Activated T-helper 1 cell treated with anti-CD3 and anti-CD28 coated beads, Interleukin-12 subunit alpha, Interleukin-12 subunit beta, Interleukin-2, Interleukin-4 antibody, amounts not matched to agents 30 ng/mL and 10 ng/mL and 1 ng/mL, durations not matched to agents 14 hours and 24 hours and 36 hours (primary cell): ENCODE measurements at regions not wholly inside any gene's neighbourhood (a gene's known extent, or its start where the extent isn't known, plus 50 kb on each side); places are given as distances from the start of the nearest gene placed in this dataset.

Experiments
- DNase-seq: peaks from one replicate; pipeline ENCODE4 v3.0.0; 2021; ENCODE audit warnings: low spot score
- H3K27ac Mint-ChIP-seq: one replicate; pipeline ENCODE4 v1.8.0; 2021; ENCODE audit warnings: mild to moderate bottlenecking, mixed read lengths
- H3K27me3 Mint-ChIP-seq: one replicate; pipeline ENCODE4 v1.8.0; 2022; ENCODE audit warnings: mild to moderate bottlenecking, moderate library complexity, mixed read lengths; ENCODE audit not compliant: insufficient read depth
- H3K36me3 Mint-ChIP-seq: one replicate; pipeline ENCODE4 v1.8.0; 2021; ENCODE audit warnings: low read depth, mixed read lengths
- H3K4me1 Mint-ChIP-seq: one replicate; pipeline ENCODE4 v1.8.0; 2021; ENCODE audit warnings: low read depth, mixed read lengths
- H3K4me3 Mint-ChIP-seq: one replicate; pipeline ENCODE4 v1.8.0; 2021; ENCODE audit warnings: mild to moderate bottlenecking, moderate library complexity, mixed read lengths
- H3K9me3 Mint-ChIP-seq: one replicate; pipeline ENCODE4 v1.8.0; 2021; ENCODE audit warnings: mixed read lengths
- intact Hi-C: fragments of 100-400 bp; cut with micrococcal nuclease; formaldehyde crosslinking; loops from one replicate; pipeline ENCODE4 v1.15.1; 2024

GRCh38 chr14:86311151-86311550 is 781.2 kb downstream of the FLRT2 start:
- peaks cover 8% of the 10 kb centered on the region for H3K9me3 Mint-ChIP-seq
- no peaks in the 10 kb centered on the region for H3K36me3 Mint-ChIP-seq

GRCh38 chr14:86310611-86311010 is 780.7 kb downstream of the FLRT2 start:
- intact Hi-C loops: no loop called here
- Mint-ChIP-seq H3K36me3 (no peaks in the 10 kb centered on the region), H3K27ac (no peak overlapping the region), H3K9me3 (peaks cover 8% of the 10 kb centered on the region), H3K4me3 (no peak overlapping the region), H3K4me1 (no peaks in the 10 kb centered on the region), H3K27me3 (no peaks in the 10 kb centered on the region)
- DNase-seq: no peak

More at GRCh38 chr14:86311151-86311550, 781.2 kb downstream of the FLRT2 start:
- no peak overlapping the region for H3K27ac Mint-ChIP-seq
- no peaks in the 10 kb centered on the region for H3K27me3 Mint-ChIP-seq
- intact Hi-C loops: no loop called here
- H3K4me3 Mint-ChIP-seq: no peak overlapping the region
- DNase-seq: no peak
- H3K4me1 Mint-ChIP-seq: no peaks in the 10 kb centered on the region

GRCh38 chr14:86310148-86310547 is 780.2 kb downstream of the FLRT2 start:
- Mint-ChIP-seq H3K27ac (no peak overlapping the region), H3K4me3 (no peak overlapping the region), H3K9me3 (peaks cover 8% of the 10 kb centered on the region), H3K36me3 (no peaks in the 10 kb centered on the region), H3K4me1 (no peaks in the 10 kb centered on the region), H3K27me3 (no peaks in the 10 kb centered on the region)
- intact Hi-C loops: no loop called here
- no peak for DNase-seq

- no peak overlapping the region for H3K4me3 Mint-ChIP-seq
- DNase-seq: no peak
These were observed 775.1 kb downstream of the FLRT2 start for GRCh38 chr14:86305058-86305457.

GRCh38 chr14:86299994-86300393 is 770.0 kb downstream of the FLRT2 start:
- Mint-ChIP-seq H3K4me1 (no peaks in the 10 kb centered on the region), H3K36me3 (no peaks in the 10 kb centered on the region), H3K27ac (no peak overlapping the region), H3K4me3 (no peak overlapping the region), H3K27me3 (no peaks in the 10 kb centered on the region), H3K9me3 (no peaks in the 10 kb centered on the region)
- intact Hi-C loops: no loop called here
- DNase-seq: no peak

More at GRCh38 chr14:86305058-86305457, 775.1 kb downstream of the FLRT2 start:
- Mint-ChIP-seq H3K27me3 (no peaks in the 10 kb centered on the region), H3K36me3 (no peaks in the 10 kb centered on the region), H3K4me1 (no peaks in the 10 kb centered on the region), H3K9me3 (peaks cover 8% of the 10 kb centered on the region), H3K27ac (no peak overlapping the region)
- intact Hi-C loops: no loop called here

GRCh38 chr14:86296173-86296572 is 766.2 kb downstream of the FLRT2 start:
- intact Hi-C loops: no loop called here
- Mint-ChIP-seq H3K27me3 (peaks cover 2% of the 10 kb centered on the region), H3K27ac (no peak overlapping the region), H3K4me1 (no peaks in the 10 kb centered on the region), H3K4me3 (no peak overlapping the region), H3K9me3 (no peaks in the 10 kb centered on the region), H3K36me3 (no peaks in the 10 kb centered on the region)
- DNase-seq: no peak

- Mint-ChIP-seq H3K27me3 (peaks cover under 1% of the 10 kb centered on the region), H3K36me3 (no peaks in the 10 kb centered on the region), H3K4me1 (no peaks in the 10 kb centered on the region), H3K9me3 (peaks cover 6% of the 10 kb centered on the region), H3K27ac (no peak overlapping the region), H3K4me3 (no peak overlapping the region)
- no peak for DNase-seq
- intact Hi-C loops: no loop called here
These were observed 758.4 kb downstream of the FLRT2 start for GRCh38 chr14:86288336-86288735.

GRCh38 chr14:86279405-86279804 is 749.5 kb downstream of the FLRT2 start:
- H3K27me3 Mint-ChIP-seq: no peaks in the 10 kb centered on the region
- H3K36me3 Mint-ChIP-seq: no peaks in the 10 kb centered on the region
- intact Hi-C loops: no loop called here

GRCh38 chr14:86257973-86258372 is 728.0 kb downstream of the FLRT2 start:
- no peak for DNase-seq
- Mint-ChIP-seq H3K4me3 (no peak overlapping the region), H3K4me1 (no peaks in the 10 kb centered on the region), H3K36me3 (no peaks in the 10 kb centered on the region), H3K27me3 (no peaks in the 10 kb centered on the region), H3K9me3 (no peaks in the 10 kb centered on the region), H3K27ac (no peak overlapping the region)
- intact Hi-C loops: no loop called here

More at GRCh38 chr14:86279405-86279804, 749.5 kb downstream of the FLRT2 start:
- no peak for DNase-seq
- H3K4me1 Mint-ChIP-seq: no peaks in the 10 kb centered on the region
- no peak overlapping the region for H3K4me3 Mint-ChIP-seq
- no peak overlapping the region for H3K27ac Mint-ChIP-seq
- no peaks in the 10 kb centered on the region for H3K9me3 Mint-ChIP-seq

GRCh38 chr14:86243158-86243557 is 713.2 kb downstream of the FLRT2 start:
- H3K27ac Mint-ChIP-seq: no peak overlapping the region
- H3K4me3 Mint-ChIP-seq: no peak overlapping the region
- H3K4me1 Mint-ChIP-seq: no peaks in the 10 kb centered on the region
- DNase-seq: no peak
- no peaks in the 10 kb centered on the region for H3K36me3 Mint-ChIP-seq
- no peaks in the 10 kb centered on the region for H3K27me3 Mint-ChIP-seq
- H3K9me3 Mint-ChIP-seq: peaks cover 5% of the 10 kb centered on the region
- intact Hi-C loops: no loop called here

- Mint-ChIP-seq H3K27ac (no peak overlapping the region), H3K4me1 (no peaks in the 10 kb centered on the region), H3K9me3 (peaks cover 11% of the 10 kb centered on the region), H3K36me3 (no peaks in the 10 kb centered on the region), H3K4me3 (no peak overlapping the region), H3K27me3 (no peaks in the 10 kb centered on the region)
- no peak for DNase-seq
- intact Hi-C loops: no loop called here
These were observed 707.8 kb downstream of the FLRT2 start for GRCh38 chr14:86237733-86238132.

GRCh38 chr14:86221755-86222154 is 691.8 kb downstream of the FLRT2 start:
- H3K27me3 Mint-ChIP-seq: no peaks in the 10 kb centered on the region
- H3K4me3 Mint-ChIP-seq: no peak overlapping the region
- H3K9me3 Mint-ChIP-seq: peaks cover 10% of the 10 kb centered on the region
- no peak for DNase-seq
- no peaks in the 10 kb centered on the region for H3K36me3 Mint-ChIP-seq
- no peaks in the 10 kb centered on the region for H3K4me1 Mint-ChIP-seq
- intact Hi-C loops: no loop called here
- H3K27ac Mint-ChIP-seq: no peak overlapping the region

- no peaks in the 10 kb centered on the region for H3K4me1 Mint-ChIP-seq
- DNase-seq: no peak
- H3K4me3 Mint-ChIP-seq: no peak overlapping the region
- no peaks in the 10 kb centered on the region for H3K36me3 Mint-ChIP-seq
- H3K27me3 Mint-ChIP-seq: no peaks in the 10 kb centered on the region
- no peak overlapping the region for H3K27ac Mint-ChIP-seq
- peaks cover 10% of the 10 kb centered on the region for H3K9me3 Mint-ChIP-seq
- intact Hi-C loops: no loop called here
These were observed 691.1 kb downstream of the FLRT2 start for GRCh38 chr14:86221000-86221399.

GRCh38 chr14:86217523-86217922 is 687.6 kb downstream of the FLRT2 start:
- DNase-seq: no peak
- Mint-ChIP-seq H3K36me3 (no peaks in the 10 kb centered on the region), H3K4me1 (no peaks in the 10 kb centered on the region), H3K9me3 (no peaks in the 10 kb centered on the region), H3K27me3 (no peaks in the 10 kb centered on the region), H3K4me3 (no peak overlapping the region), H3K27ac (no peak overlapping the region)
- intact Hi-C loops: no loop called here
